Middle frontal gyrus (tissue), 1 donor: ENCODE measurements at regions not wholly inside any gene's neighbourhood (a gene's known extent, or its start where the extent isn't known, plus 50 kb on each side); places are given as distances from the start of the nearest gene placed in this dataset.

Source experiments
- DNase-seq: peaks from one replicate; pipeline ENCODE4 v3.0.0-alpha.2; 2015; ENCODE audit warnings: low spot score; ENCODE audit errors: extremely low spot score

GRCh38 chr1:81023187-81023724 lies 777.5 kb upstream of the ADGRL2 start:
- no peak for DNase-seq

- DNase-seq: no peak
These were observed 779.6 kb upstream of the ADGRL2 start for GRCh38 chr1:81021134-81021533.

GRCh38 chr1:81020506-81020905 lies 780.2 kb upstream of the ADGRL2 start:
- no peak for DNase-seq

GRCh38 chr1:81010126-81010525 lies 790.6 kb upstream of the ADGRL2 start:
- DNase-seq: peak; percentile 52

GRCh38 chr1:81008293-81008692 lies 792.4 kb upstream of the ADGRL2 start:
- DNase-seq: no peak

- DNase-seq: no peak
These were observed 793.7 kb upstream of the ADGRL2 start for GRCh38 chr1:81007024-81007423.

- no peak for DNase-seq
These were observed 794.2 kb upstream of the ADGRL2 start for GRCh38 chr1:81006502-81006901.

- no peak for DNase-seq
These were observed 796.7 kb upstream of the ADGRL2 start for GRCh38 chr1:81004011-81004410.

GRCh38 chr1:80994934-80995333 lies 805.8 kb upstream of the ADGRL2 start:
- DNase-seq: no peak

- DNase-seq: no peak
These were observed 806.7 kb upstream of the ADGRL2 start for GRCh38 chr1:80994038-80994437.

- DNase-seq: no peak
These were observed 807.4 kb upstream of the ADGRL2 start for GRCh38 chr1:80993154-80993980.

GRCh38 chr1:80989455-80989854 lies 811.3 kb upstream of the ADGRL2 start:
- DNase-seq: no peak

- DNase-seq: no peak
These were observed 811.8 kb upstream of the ADGRL2 start for GRCh38 chr1:80988926-80989325.

- DNase-seq: no peak
These were observed 812.9 kb upstream of the ADGRL2 start for GRCh38 chr1:80987824-80988223.

- DNase-seq: no peak
These were observed 813.6 kb upstream of the ADGRL2 start for GRCh38 chr1:80987106-80987505.

GRCh38 chr1:80982831-80983230 lies 817.9 kb upstream of the ADGRL2 start:
- DNase-seq: no peak

GRCh38 chr1:80973101-80973500 lies 827.6 kb upstream of the ADGRL2 start:
- DNase-seq: no peak

- no peak for DNase-seq
These were observed 834.5 kb upstream of the ADGRL2 start for GRCh38 chr1:80966266-80966665.

GRCh38 chr1:80962564-80962963 lies 838.2 kb upstream of the ADGRL2 start:
- no peak for DNase-seq

- no peak for DNase-seq
These were observed 839.1 kb upstream of the ADGRL2 start for GRCh38 chr1:80961464-80962190.

GRCh38 chr1:80933346-80933745 lies 867.4 kb upstream of the ADGRL2 start:
- DNase-seq: no peak

- no peak for DNase-seq
These were observed 869.6 kb upstream of the ADGRL2 start for GRCh38 chr1:80931178-80931577.
